Activated naive CD4-positive, alpha-beta T cell treated with Interleukin-2 at 50 U/mL for 16 hours (primary cell): ENCODE measurements at regions not wholly inside any gene's neighbourhood (a gene's known extent, or its start where the extent isn't known, plus 50 kb on each side); places are given as distances from the start of the nearest gene placed in this dataset.
"Not testable (repeated sequence)": the region's sequence is repeated elsewhere in the genome, so short reads cannot be mapped to it uniquely, and the experiment has no call there.

Experiments used
- DNase-seq: peaks from one replicate; pipeline ENCODE4 v3.0.0-alpha.2; 2020

- no peak for DNase-seq
Observed at GRCh38 chr12:97616946-97617345, 154.3 kb downstream of the RMST start.

- no peak for DNase-seq
Observed at GRCh38 chr12:97628962-97629361, 166.4 kb downstream of the RMST start.

GRCh38 chr12:97629382-97629781 lies 166.8 kb downstream of the RMST start:
- no peak for DNase-seq

GRCh38 chr12:97630356-97630755 lies 167.8 kb downstream of the RMST start:
- DNase-seq, result no peak

- DNase-seq, result no peak
Observed at GRCh38 chr12:97630875-97631274, 168.3 kb downstream of the RMST start.

- DNase-seq, result no peak
Observed at GRCh38 chr12:97637770-97638169, 175.2 kb downstream of the RMST start.

- DNase-seq, result no peak
Observed at GRCh38 chr12:97638739-97639138, 176.1 kb downstream of the RMST start.

GRCh38 chr12:97639702-97640101 lies 177.1 kb downstream of the RMST start:
- DNase-seq, result no peak

- DNase-seq, result no peak
Observed at GRCh38 chr12:97640826-97641225, 178.2 kb downstream of the RMST start.

- no peak for DNase-seq
Observed at GRCh38 chr12:97642911-97643310, 180.3 kb downstream of the RMST start.

GRCh38 chr12:97643924-97644323 lies 181.3 kb downstream of the RMST start:
- DNase-seq, result no peak

GRCh38 chr12:97645726-97646125 lies 183.1 kb downstream of the RMST start:
- no peak for DNase-seq

GRCh38 chr12:97647142-97647541 lies 184.5 kb downstream of the RMST start:
- DNase-seq, result no peak

- no peak for DNase-seq
Observed at GRCh38 chr12:97650242-97650641, 187.6 kb downstream of the RMST start.

- not testable (repeated sequence) for DNase-seq
Observed at GRCh38 chr12:97656548-97656947, 193.9 kb downstream of the RMST start.

GRCh38 chr12:97659117-97659880 lies 196.7 kb downstream of the RMST start:
- no peak for DNase-seq

- DNase-seq, result no peak
Observed at GRCh38 chr12:97666263-97666662, 203.7 kb downstream of the RMST start.

GRCh38 chr12:97672870-97673269 lies 210.3 kb downstream of the RMST start:
- no peak for DNase-seq

GRCh38 chr12:97680751-97681150 lies 218.1 kb downstream of the RMST start:
- no peak for DNase-seq

GRCh38 chr12:97681612-97682504 lies 219.3 kb downstream of the RMST start:
- DNase-seq, result no peak

- no peak for DNase-seq
Observed at GRCh38 chr12:97685360-97685759, 222.8 kb downstream of the RMST start.

- no peak for DNase-seq
Observed at GRCh38 chr12:97701901-97702300, 239.3 kb downstream of the RMST start.

GRCh38 chr12:97711392-97711791 lies 248.8 kb downstream of the RMST start:
- no peak for DNase-seq

GRCh38 chr12:97713270-97713669 lies 250.7 kb downstream of the RMST start:
- no peak for DNase-seq
